Activated T-helper 2 cell treated with anti-CD3 and anti-CD28 coated beads, Interferon-gamma antibody, Interleukin-2, Interleukin-4, amounts not matched to agents 10 μg/mL and 5 μg/mL and 100 μg/mL, durations not matched to agents 14 hours and 24 hours and 36 hours (primary cell): ENCODE measurements at regions not wholly inside any gene's neighbourhood (a gene's known extent, or its start where the extent isn't known, plus 50 kb on each side); places are given as distances from the start of the nearest gene placed in this dataset.

ENCODE experiments used
- DNase-seq: peaks from one replicate; pipeline ENCODE4 v3.0.0; 2021; ENCODE audit warnings: low spot score
- H3K27ac Mint-ChIP-seq: one replicate; pipeline ENCODE4 v1.8.0; 2021; ENCODE audit warnings: mixed read lengths
- H3K27me3 Mint-ChIP-seq: one replicate; pipeline ENCODE4 v1.8.0; 2021; ENCODE audit warnings: low read depth, mixed read lengths
- H3K36me3 Mint-ChIP-seq: one replicate; pipeline ENCODE4 v1.8.0; 2021; ENCODE audit warnings: low read depth, mixed read lengths
- H3K4me1 Mint-ChIP-seq: one replicate; pipeline ENCODE4 v1.8.0; 2021; ENCODE audit warnings: low read depth, mixed read lengths
- H3K4me3 Mint-ChIP-seq: one replicate; pipeline ENCODE4 v1.8.0; 2021; ENCODE audit warnings: low read depth, mild to moderate bottlenecking, moderate library complexity, mixed read lengths
- H3K9me3 Mint-ChIP-seq: one replicate; pipeline ENCODE4 v1.8.0; 2021; ENCODE audit warnings: mixed read lengths
- intact Hi-C: fragments of 100-400 bp; cut with micrococcal nuclease; formaldehyde crosslinking; loops from one replicate; pipeline ENCODE4 v1.15.1; 2023

- no peaks in the 10 kb centered on the region for H3K27me3 Mint-ChIP-seq
- no peak for DNase-seq
- no peaks in the 10 kb centered on the region for H3K9me3 Mint-ChIP-seq
- no peaks in the 10 kb centered on the region for H3K4me1 Mint-ChIP-seq
- H3K4me3 Mint-ChIP-seq = no peak overlapping the region
- H3K36me3 Mint-ChIP-seq = no peaks in the 10 kb centered on the region
- no peak overlapping the region for H3K27ac Mint-ChIP-seq
- intact Hi-C loops = no loop called here
Measured at GRCh38 chr10:120067427-120067826, 174.9 kb downstream of the SEC23IP start.

GRCh38 chr10:120069700-120070099 is 177.2 kb downstream of the SEC23IP start:
- Mint-ChIP-seq H3K36me3 (no peaks in the 10 kb centered on the region), H3K27me3 (no peaks in the 10 kb centered on the region), H3K27ac (no peak overlapping the region), H3K9me3 (no peaks in the 10 kb centered on the region), H3K4me3 (no peak overlapping the region), H3K4me1 (no peaks in the 10 kb centered on the region)
- DNase-seq = no peak
- intact Hi-C loops = no loop called here

- intact Hi-C loops = no loop called here
- H3K4me3 Mint-ChIP-seq = no peak overlapping the region
- H3K27me3 Mint-ChIP-seq = peaks cover 2% of the 10 kb centered on the region
Measured at GRCh38 chr10:120075349-120075748, 182.8 kb downstream of the SEC23IP start.

GRCh38 chr10:120076996-120077706 is 184.6 kb downstream of the SEC23IP start:
- intact Hi-C loops = no loop called here
- H3K27me3 Mint-ChIP-seq = peaks cover 2% of the 10 kb centered on the region
- H3K36me3 Mint-ChIP-seq = no peaks in the 10 kb centered on the region
- no peaks in the 10 kb centered on the region for H3K4me1 Mint-ChIP-seq
- H3K4me3 Mint-ChIP-seq = no peak overlapping the region
- H3K27ac Mint-ChIP-seq = no peak overlapping the region
- no peak for DNase-seq
- H3K9me3 Mint-ChIP-seq = no peaks in the 10 kb centered on the region

More at GRCh38 chr10:120075349-120075748, 182.8 kb downstream of the SEC23IP start:
- no peaks in the 10 kb centered on the region for H3K9me3 Mint-ChIP-seq
- no peak for DNase-seq
- no peaks in the 10 kb centered on the region for H3K36me3 Mint-ChIP-seq
- H3K4me1 Mint-ChIP-seq = no peaks in the 10 kb centered on the region
- no peak overlapping the region for H3K27ac Mint-ChIP-seq

DNA sequence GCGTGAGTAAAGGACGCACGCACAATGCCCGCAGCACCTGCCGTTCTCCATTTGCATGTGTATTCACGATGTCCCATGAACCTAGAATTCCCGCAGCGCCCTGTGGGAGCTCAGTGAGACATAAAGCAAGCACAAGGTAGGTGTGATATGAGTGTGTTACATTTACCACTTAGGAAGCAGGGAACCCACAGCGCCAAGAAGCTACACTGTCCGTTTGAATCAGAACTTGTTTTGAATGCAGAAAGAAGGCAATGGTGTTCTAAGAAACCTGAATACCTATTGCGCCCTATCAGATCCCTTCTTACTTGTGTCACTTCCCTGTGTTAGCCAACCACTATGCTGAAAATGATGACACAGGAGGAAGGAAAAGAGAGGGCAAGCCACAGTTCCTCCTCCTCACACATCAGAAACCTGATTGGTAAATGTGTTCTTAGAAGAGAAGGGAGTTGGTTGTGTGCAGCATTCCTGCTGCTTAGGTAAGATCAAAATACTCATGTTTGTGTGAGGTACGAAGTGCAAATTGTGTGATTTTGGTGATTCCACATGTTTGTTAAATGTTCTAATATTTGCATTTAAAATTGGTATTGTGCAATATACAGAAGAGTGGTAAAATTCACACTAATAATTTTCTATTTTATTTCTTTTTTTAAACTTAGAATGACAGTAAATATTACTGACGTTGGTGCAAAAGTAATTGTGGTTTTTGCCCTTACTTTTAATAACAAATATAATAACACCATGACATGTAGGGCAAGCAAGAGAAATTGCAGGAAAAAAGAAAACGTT is 185.4 kb downstream of the SEC23IP start:
- DNase-seq = no peak
- H3K4me3 Mint-ChIP-seq = no peak overlapping the region
- no peak overlapping the region for H3K27ac Mint-ChIP-seq
- intact Hi-C loops = no loop called here
- no peaks in the 10 kb centered on the region for H3K36me3 Mint-ChIP-seq
- peaks cover 2% of the 10 kb centered on the region for H3K27me3 Mint-ChIP-seq
- H3K9me3 Mint-ChIP-seq = no peaks in the 10 kb centered on the region
- no peaks in the 10 kb centered on the region for H3K4me1 Mint-ChIP-seq

DNA sequence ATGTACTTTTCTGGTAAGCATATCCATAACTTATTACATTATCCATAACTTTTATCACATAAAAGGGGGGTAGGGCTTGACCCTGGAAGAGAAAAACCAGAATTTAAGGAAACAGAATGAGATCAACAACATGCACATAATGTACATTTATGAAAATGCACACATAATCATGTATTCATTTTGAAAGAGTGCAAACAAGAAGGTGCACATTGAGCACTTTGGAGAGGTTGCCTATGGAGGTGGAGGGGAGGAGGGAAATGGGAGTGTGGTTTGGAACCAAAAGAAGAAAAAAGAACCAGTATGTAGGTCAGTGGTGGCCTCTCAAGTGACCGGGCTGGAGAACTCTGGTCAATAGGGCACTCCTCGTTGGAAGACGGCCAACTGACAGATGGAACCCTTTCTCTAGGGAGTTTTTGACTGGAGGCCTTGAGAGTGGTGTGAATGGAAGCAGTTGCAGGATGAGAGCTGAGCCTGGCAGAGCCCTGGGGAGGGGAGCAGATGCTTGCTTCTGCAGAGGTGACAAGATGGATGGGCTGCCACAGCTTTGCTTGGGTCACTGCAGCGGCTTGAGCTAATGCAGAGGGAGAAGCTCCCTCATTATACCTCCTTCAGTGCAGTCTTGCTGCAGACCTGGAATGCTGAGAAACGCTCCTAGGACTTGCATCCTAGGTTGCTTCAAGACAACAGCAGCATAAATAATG is 192.7 kb downstream of the SEC23IP start:
- H3K27ac Mint-ChIP-seq = no peak overlapping the region
- intact Hi-C loops = no loop called here
- no peaks in the 10 kb centered on the region for H3K27me3 Mint-ChIP-seq
- peaks cover 3% of the 10 kb centered on the region for H3K9me3 Mint-ChIP-seq
- H3K4me1 Mint-ChIP-seq = no peaks in the 10 kb centered on the region
- DNase-seq = no peak
- H3K36me3 Mint-ChIP-seq = no peaks in the 10 kb centered on the region
- H3K4me3 Mint-ChIP-seq = no peak overlapping the region

GRCh38 chr10:120086066-120086465 is 193.5 kb downstream of the SEC23IP start:
- intact Hi-C loops = no loop called here
- Mint-ChIP-seq H3K27me3 (no peaks in the 10 kb centered on the region), H3K9me3 (peaks cover 3% of the 10 kb centered on the region), H3K27ac (no peak overlapping the region), H3K36me3 (no peaks in the 10 kb centered on the region), H3K4me1 (no peaks in the 10 kb centered on the region), H3K4me3 (no peak overlapping the region)
- DNase-seq = no peak

GRCh38 chr10:120087109-120087508 is 194.6 kb downstream of the SEC23IP start:
- Mint-ChIP-seq H3K4me1 (no peaks in the 10 kb centered on the region), H3K36me3 (no peaks in the 10 kb centered on the region), H3K9me3 (peaks cover 3% of the 10 kb centered on the region), H3K4me3 (no peak overlapping the region), H3K27ac (no peak overlapping the region), H3K27me3 (no peaks in the 10 kb centered on the region)
- intact Hi-C loops = no loop called here
- DNase-seq = no peak

- no peaks in the 10 kb centered on the region for H3K27me3 Mint-ChIP-seq
- intact Hi-C loops = no loop called here
- no peaks in the 10 kb centered on the region for H3K9me3 Mint-ChIP-seq
- no peak overlapping the region for H3K4me3 Mint-ChIP-seq
- no peak overlapping the region for H3K27ac Mint-ChIP-seq
- peaks cover 6% of the 10 kb centered on the region for H3K4me1 Mint-ChIP-seq
- DNase-seq = no peak
- H3K36me3 Mint-ChIP-seq = no peaks in the 10 kb centered on the region
Measured at GRCh38 chr10:120095875-120096274, 203.3 kb downstream of the SEC23IP start.

DNA sequence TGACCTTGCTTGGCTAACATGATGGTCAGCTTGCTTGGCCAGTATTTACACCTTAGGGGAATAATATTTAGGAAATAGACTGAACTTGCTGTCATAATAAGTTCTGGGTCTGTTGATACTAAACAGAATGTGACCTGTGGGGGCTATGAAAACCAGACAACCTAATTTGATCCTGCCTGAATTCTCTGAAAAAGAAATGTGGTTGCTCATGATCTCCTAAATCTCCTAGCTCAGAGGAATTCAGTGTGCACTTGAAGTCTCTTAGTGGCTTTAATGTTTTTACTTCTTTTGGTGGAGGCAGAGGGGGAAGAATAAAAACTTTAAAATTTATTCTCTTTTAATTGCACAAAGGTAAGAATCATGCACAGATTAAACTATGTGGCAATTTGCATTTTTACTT is 205.2 kb downstream of the SEC23IP start:
- Mint-ChIP-seq H3K9me3 (no peaks in the 10 kb centered on the region), H3K27me3 (peaks cover 2% of the 10 kb centered on the region), H3K36me3 (no peaks in the 10 kb centered on the region), H3K4me1 (peaks cover 6% of the 10 kb centered on the region), H3K27ac (no peak overlapping the region), H3K4me3 (no peak overlapping the region)
- DNase-seq = no peak
- intact Hi-C loops = no loop called here

DNA sequence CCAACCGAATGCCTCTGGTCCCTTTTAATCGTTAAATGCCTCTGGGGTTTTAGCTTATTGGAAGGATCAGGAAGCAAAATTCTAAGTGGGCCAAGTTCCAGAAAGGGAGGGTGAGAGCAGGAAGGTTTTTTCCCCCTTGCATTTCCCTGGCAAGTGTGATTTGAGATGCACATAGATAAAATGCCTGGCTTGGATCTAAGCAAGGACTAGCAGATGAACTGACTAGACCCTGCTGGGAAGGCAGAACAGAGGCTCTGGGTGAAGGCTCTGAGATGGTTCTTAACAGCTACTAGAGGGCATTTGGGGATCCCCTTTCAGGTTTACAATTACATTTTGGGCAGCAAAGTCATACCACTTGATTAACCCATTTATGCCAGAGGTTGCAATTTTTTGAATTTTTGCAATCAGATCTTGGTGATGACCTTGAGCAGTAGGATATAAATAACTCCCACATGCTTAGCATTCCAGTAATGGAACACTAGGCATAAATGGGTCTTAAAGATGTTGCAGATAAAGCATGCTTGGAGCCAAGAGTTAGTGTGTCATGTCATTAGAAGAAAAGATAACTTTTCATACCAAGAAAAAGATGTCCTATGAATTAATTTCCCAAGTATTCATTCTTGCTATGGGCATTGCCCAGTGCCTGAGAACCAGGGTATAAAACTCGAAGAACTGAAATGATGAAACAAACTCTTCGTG is 205.9 kb downstream of the SEC23IP start:
- no peaks in the 10 kb centered on the region for H3K9me3 Mint-ChIP-seq
- DNase-seq = no peak
- no peak overlapping the region for H3K27ac Mint-ChIP-seq
- intact Hi-C loops = no loop called here
- H3K27me3 Mint-ChIP-seq = peaks cover 2% of the 10 kb centered on the region
- H3K4me3 Mint-ChIP-seq = no peak overlapping the region
- H3K36me3 Mint-ChIP-seq = no peaks in the 10 kb centered on the region
- H3K4me1 Mint-ChIP-seq = peaks cover 6% of the 10 kb centered on the region

DNA sequence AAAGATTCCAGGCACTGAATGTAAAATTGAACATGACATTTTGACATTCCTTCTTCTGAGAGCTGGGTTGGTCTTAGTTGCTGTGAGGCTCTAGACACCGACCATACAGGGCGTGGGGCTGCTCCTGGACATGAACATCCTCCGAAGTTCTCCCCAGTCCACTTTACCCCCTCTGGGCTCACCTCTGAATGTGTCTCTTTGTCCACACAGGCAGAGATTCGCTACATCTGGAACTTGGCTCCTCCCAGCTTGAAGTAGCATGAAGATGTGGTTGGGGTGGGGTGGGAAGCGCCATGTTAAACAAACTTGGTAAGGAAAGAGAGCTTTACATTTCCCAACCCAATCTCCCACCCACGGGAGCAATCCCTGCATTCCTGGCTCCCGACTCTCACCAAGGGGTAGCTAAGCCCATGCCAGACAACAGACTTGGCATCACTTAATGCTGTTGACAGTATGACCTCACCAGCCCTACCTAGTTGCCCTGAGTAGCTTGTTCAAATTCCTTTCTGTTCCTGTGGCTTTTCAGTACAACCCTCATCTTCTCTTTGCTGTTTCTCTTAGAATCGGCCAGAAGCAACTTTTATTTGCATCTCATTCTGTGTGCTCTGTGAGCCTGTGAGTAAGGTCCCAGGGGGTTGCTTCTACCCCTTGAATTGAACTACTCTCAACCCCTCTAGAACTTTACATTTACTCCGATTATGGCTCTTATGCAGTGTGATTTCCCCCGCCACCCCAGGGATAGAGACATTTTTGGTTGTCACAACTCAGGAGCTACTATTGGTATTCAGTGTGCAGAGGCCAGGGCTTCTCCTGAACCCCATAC is 211.4 kb downstream of the SEC23IP start:
- no peak overlapping the region for H3K4me3 Mint-ChIP-seq
- H3K36me3 Mint-ChIP-seq = no peaks in the 10 kb centered on the region
- no peak overlapping the region for H3K27ac Mint-ChIP-seq
- peaks cover 4% of the 10 kb centered on the region for H3K27me3 Mint-ChIP-seq
- intact Hi-C loops = no loop called here
- no peak for DNase-seq
- H3K9me3 Mint-ChIP-seq = no peaks in the 10 kb centered on the region
- H3K4me1 Mint-ChIP-seq = no peaks in the 10 kb centered on the region
